NT2/D1 (cell line): ENCODE measurements at regions not wholly inside any gene's neighbourhood (a gene's known extent, or its start where the extent isn't known, plus 50 kb on each side); places are given as distances from the start of the nearest gene placed in this dataset.

Source experiments
- YY1 ChIP-seq: IDR thresholded peaks from 2 replicates; pipeline ENCODE4 v1.6.1; 2011; ENCODE audit not compliant: insufficient read length, insufficient read depth
- ZNF274 ChIP-seq: IDR thresholded peaks from 2 replicates; pipeline ENCODE4 v1.6.1; 2011; ENCODE audit warnings: mild to moderate bottlenecking, low read depth, low read length

DNA sequence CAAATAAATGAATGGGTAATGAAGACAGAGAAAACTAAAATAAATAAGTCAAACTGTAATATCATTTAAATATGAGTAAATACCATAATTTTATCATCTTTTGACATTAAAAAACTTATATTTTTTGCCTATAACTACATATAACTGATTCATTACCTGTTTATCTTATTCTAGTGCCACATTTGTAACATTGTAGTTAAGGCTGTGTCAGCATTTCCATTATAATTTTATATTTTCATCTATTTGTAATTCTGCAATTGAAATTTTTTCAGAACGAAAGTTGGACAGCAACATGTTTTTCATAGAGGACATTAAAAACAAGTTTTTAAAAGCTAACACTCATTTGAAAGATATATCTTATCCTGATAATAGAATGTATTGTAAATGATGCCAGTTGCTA is 1286.5 kb downstream of the LRFN5 start:
- TF ChIP-seq ZNF274, result no peak
- no peak for TF ChIP-seq YY1
